ENCODE measurements at regions not wholly inside any gene's neighbourhood (a gene's known extent, or its start where the extent isn't known, plus 50 kb on each side); places are given as distances from the start of the nearest gene placed in this dataset.
"Not testable (repeated sequence)": the region's sequence is repeated elsewhere in the genome, so short reads cannot be mapped to it uniquely, and the experiment has no call there.

DNA sequence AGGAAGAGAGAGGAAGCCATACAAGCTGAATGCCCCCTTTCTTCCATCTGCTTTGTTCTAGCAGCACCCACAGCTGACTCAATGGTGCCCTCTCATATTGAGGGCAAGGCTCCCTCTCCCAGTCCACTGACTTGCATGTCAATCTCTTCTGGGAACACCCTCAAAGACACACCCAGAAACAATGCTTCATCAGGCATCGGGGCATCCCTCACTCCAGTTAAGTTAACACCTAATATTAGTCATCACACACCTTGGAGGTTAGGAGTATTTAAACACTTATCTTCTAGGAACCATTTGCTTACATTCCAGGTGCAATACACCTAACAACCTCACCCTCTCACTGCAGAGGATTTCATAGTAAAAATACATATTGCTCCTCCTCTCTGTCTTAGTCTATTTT lies 993.5 kb upstream of the DDX18 start:
- no peaks in the 10 kb centered on the region for H3K4me1 ChIP-seq (ENCODE audit: control insufficient read depth in 4 of 4, insufficient read depth in 4 of 4, low read length in 3 of 4)
- 76% methylated on average over 1 of the region's 1 CpG for WGBS
- H3K9me3 ChIP-seq (ENCODE audit: control insufficient read depth in 4 of 4, low read length in 3 of 4): no peaks in the 10 kb centered on the region
- no peaks in the 10 kb centered on the region for H3K36me3 ChIP-seq (ENCODE audit: control insufficient read depth in 4 of 4, insufficient read depth in 3 of 4, low read depth in 1 of 4, low read length in 3 of 4)
- no peak overlapping the region for H3K4me3 ChIP-seq (ENCODE audit: low read depth in 1 of 3, low read length in 3 of 3)
- no peak for DNase-seq (ENCODE audit: low spot score)
- TF ChIP-seq TAF1 (conservative IDR thresholded peaks at IDR 0.05): no peak
- no peak for TF ChIP-seq EGR1 (IDR thresholded peaks at IDR 0.05; ENCODE audit: low read depth in 2 of 2)
- TF ChIP-seq, protein P1, sequence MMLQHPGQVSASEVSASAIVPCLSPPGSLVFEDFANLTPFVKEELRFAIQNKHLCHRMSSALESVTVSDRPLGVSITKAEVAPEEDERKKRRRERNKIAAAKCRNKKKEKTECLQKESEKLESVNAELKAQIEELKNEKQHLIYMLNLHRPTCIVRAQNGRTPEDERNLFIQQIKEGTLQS (IDR thresholded peaks at IDR 0.05): no peak
- no peak for TF ChIP-seq HNF4A (conservative IDR thresholded peaks at IDR 0.05)
- no peak for TF ChIP-seq SP1 (IDR thresholded peaks at IDR 0.05)
- TF ChIP-seq NR2F2 (IDR thresholded peaks at IDR 0.05): no peak
- TF ChIP-seq, protein P2, sequence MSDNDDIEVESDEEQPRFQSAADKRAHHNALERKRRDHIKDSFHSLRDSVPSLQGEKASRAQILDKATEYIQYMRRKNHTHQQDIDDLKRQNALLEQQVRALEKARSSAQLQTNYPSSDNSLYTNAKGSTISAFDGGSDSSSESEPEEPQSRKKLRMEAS (IDR thresholded peaks at IDR 0.05): no peak
- TF ChIP-seq RXRA (IDR thresholded peaks at IDR 0.05): no peak
- TF ChIP-seq JUND (IDR thresholded peaks at IDR 0.05): no peak
- TF ChIP-seq, protein P3, sequence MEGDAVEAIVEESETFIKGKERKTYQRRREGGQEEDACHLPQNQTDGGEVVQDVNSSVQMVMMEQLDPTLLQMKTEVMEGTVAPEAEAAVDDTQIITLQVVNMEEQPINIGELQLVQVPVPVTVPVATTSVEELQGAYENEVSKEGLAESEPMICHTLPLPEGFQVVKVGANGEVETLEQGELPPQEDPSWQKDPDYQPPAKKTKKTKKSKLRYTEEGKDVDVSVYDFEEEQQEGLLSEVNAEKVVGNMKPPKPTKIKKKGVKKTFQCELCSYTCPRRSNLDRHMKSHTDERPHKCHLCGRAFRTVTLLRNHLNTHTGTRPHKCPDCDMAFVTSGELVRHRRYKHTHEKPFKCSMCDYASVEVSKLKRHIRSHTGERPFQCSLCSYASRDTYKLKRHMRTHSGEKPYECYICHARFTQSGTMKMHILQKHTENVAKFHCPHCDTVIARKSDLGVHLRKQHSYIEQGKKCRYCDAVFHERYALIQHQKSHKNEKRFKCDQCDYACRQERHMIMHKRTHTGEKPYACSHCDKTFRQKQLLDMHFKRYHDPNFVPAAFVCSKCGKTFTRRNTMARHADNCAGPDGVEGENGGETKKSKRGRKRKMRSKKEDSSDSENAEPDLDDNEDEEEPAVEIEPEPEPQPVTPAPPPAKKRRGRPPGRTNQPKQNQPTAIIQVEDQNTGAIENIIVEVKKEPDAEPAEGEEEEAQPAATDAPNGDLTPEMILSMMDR (IDR thresholded peaks at IDR 0.05; ENCODE audit: low read depth, low read length, missing input control): no peak
- no peak overlapping the region for H3K27ac ChIP-seq (ENCODE audit: low read depth in 1 of 2, low read length in 2 of 2)
- H3K9ac ChIP-seq (ENCODE audit: low read depth in 1 of 2, low read length in 2 of 2): no peak overlapping the region
- H3K27me3 ChIP-seq (ENCODE audit: control insufficient read depth in 4 of 4, insufficient read depth in 4 of 4, low read length in 3 of 4): no peaks in the 10 kb centered on the region

DNA sequence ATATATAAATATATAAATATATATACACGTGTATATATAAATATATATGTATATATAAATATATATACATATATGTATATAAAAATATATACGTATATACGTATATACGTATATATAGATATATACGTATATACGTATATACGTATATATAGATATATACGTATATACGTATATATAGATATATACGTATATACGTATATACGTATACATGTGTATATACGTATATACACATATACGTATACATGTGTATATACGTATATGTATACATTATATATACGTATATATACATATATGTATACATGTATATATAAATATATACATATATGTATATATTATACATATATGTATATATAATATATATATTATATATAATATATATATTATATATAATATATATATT lies 984.9 kb upstream of the DDX18 start:
- not testable (repeated sequence) for H3K4me3 ChIP-seq (ENCODE audit: low read depth in 1 of 3, low read length in 3 of 3); H3K4me1 ChIP-seq (ENCODE audit: control insufficient read depth in 4 of 4, insufficient read depth in 4 of 4, low read length in 3 of 4); DNase-seq (ENCODE audit: low spot score); H3K9me3 ChIP-seq (ENCODE audit: control insufficient read depth in 4 of 4, low read length in 3 of 4); H3K9ac ChIP-seq (ENCODE audit: low read depth in 1 of 2, low read length in 2 of 2); H3K27ac ChIP-seq (ENCODE audit: low read depth in 1 of 2, low read length in 2 of 2); H3K36me3 ChIP-seq (ENCODE audit: control insufficient read depth in 4 of 4, insufficient read depth in 3 of 4, low read depth in 1 of 4, low read length in 3 of 4); H3K27me3 ChIP-seq (ENCODE audit: control insufficient read depth in 4 of 4, insufficient read depth in 4 of 4, low read length in 3 of 4)
- 87% methylated on average over 16 of the region's 16 CpGs for WGBS

DNA sequence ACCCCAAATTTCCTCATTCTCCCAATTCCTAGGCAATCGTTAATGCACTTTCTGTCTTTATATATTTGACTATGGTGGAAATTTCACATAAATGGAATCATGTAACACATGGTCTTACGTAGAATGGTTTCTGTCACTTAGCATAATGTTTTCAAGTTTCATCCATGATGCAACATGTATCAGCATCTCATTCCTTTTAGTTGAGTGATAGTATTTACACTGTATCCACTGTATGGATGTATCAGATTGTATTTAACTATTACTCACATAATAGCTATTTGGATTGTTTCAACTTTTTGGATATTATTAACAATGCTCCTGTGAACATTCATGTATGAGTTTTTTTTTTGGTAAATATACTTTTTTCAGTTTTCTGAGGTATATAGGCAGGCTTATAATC lies 982.3 kb upstream of the DDX18 start:
- H3K9me3 ChIP-seq (ENCODE audit: control insufficient read depth in 4 of 4, low read length in 3 of 4): no peaks in the 10 kb centered on the region
- H3K27ac ChIP-seq (ENCODE audit: low read depth in 1 of 2, low read length in 2 of 2): no peak overlapping the region
- H3K4me3 ChIP-seq (ENCODE audit: low read depth in 1 of 3, low read length in 3 of 3): no peak overlapping the region
- no peak for DNase-seq (ENCODE audit: low spot score)
- TF ChIP-seq, protein P2 (IDR thresholded peaks at IDR 0.05): no peak
- no peak for TF ChIP-seq SP1 (IDR thresholded peaks at IDR 0.05)
- no peak for TF ChIP-seq HNF4G (IDR thresholded peaks at IDR 0.05)
- TF ChIP-seq FOXA1 (IDR thresholded peaks at IDR 0.05): no peak
- TF ChIP-seq, protein P4, sequence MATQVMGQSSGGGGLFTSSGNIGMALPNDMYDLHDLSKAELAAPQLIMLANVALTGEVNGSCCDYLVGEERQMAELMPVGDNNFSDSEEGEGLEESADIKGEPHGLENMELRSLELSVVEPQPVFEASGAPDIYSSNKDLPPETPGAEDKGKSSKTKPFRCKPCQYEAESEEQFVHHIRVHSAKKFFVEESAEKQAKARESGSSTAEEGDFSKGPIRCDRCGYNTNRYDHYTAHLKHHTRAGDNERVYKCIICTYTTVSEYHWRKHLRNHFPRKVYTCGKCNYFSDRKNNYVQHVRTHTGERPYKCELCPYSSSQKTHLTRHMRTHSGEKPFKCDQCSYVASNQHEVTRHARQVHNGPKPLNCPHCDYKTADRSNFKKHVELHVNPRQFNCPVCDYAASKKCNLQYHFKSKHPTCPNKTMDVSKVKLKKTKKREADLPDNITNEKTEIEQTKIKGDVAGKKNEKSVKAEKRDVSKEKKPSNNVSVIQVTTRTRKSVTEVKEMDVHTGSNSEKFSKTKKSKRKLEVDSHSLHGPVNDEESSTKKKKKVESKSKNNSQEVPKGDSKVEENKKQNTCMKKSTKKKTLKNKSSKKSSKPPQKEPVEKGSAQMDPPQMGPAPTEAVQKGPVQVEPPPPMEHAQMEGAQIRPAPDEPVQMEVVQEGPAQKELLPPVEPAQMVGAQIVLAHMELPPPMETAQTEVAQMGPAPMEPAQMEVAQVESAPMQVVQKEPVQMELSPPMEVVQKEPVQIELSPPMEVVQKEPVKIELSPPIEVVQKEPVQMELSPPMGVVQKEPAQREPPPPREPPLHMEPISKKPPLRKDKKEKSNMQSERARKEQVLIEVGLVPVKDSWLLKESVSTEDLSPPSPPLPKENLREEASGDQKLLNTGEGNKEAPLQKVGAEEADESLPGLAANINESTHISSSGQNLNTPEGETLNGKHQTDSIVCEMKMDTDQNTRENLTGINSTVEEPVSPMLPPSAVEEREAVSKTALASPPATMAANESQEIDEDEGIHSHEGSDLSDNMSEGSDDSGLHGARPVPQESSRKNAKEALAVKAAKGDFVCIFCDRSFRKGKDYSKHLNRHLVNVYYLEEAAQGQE (IDR thresholded peaks at IDR 0.05): no peak
- TF ChIP-seq FOXA2 (IDR thresholded peaks at IDR 0.05): no peak
- no peak overlapping the region for H3K9ac ChIP-seq (ENCODE audit: low read depth in 1 of 2, low read length in 2 of 2)
- no peaks in the 10 kb centered on the region for H3K36me3 ChIP-seq (ENCODE audit: control insufficient read depth in 4 of 4, insufficient read depth in 3 of 4, low read depth in 1 of 4, low read length in 3 of 4)
- 71% methylated on average over 2 of the region's 2 CpGs for WGBS
- no peaks in the 10 kb centered on the region for H3K27me3 ChIP-seq (ENCODE audit: control insufficient read depth in 4 of 4, insufficient read depth in 4 of 4, low read length in 3 of 4)
- no peaks in the 10 kb centered on the region for H3K4me1 ChIP-seq (ENCODE audit: control insufficient read depth in 4 of 4, insufficient read depth in 4 of 4, low read length in 3 of 4)

Measured in liver (tissue), 8 donors.